Prostate gland (tissue), 2 donors: ENCODE measurements at regions not wholly inside any gene's neighbourhood (a gene's known extent, or its start where the extent isn't known, plus 50 kb on each side); places are given as distances from the start of the nearest gene placed in this dataset.

Experiments used
- CTCF ChIP-seq, 4 experiments: fragments of 200-600 bp in 2 of 4; fragments of 450-650 bp in 2 of 4; sonication (generic) in 2 of 4; IDR thresholded peaks; 1 replicate in 3 of 4; 2 replicates in 1 of 4; pipeline ENCODE4 v1.5.1; 2016 to 2019; ENCODE audit warnings: antibody characterized with exemption in 4 of 4, mild to moderate bottlenecking in 2 of 4, moderate library complexity in 2 of 4
- POLR2A ChIP-seq: fragments of 450-650 bp; IDR thresholded peaks from one replicate; pipeline ENCODE4 v1.6.1; 2016; ENCODE audit warnings: antibody characterized with exemption, mild to moderate bottlenecking
- POLR2AphosphoS5 ChIP-seq: sonication (generic); formaldehyde crosslinking; IDR thresholded peaks from one replicate; pipeline ENCODE4 v1.6.1; 2017; ENCODE audit warnings: antibody characterized with exemption

DNA sequence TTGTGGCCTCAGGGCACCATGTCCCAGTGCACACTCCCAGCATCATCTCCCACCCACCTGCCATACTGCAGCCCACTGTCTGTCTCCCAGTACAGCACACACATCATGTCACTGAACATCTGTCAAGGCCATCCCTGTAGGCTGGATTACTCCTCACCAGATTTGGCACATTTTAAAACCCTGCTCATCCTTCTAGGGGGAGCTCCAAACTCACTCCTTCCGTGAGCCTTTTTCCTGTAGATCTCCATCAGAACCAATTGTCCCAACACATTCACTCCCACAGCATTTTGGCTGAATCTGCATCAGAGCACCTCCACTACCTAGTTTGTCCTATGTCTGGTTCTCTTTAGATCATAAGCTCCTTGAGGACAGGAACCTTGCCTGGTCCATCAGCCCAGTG, 58.6 kb upstream of the GRIK3 start:
- TF ChIP-seq CTCF (IDR thresholded peaks at IDR 0.05) (no peak), POLR2A (no peak), POLR2AphosphoS5 (no peak)
